H1 (cell line): ENCODE measurements at regions not wholly inside any gene's neighbourhood (a gene's known extent, or its start where the extent isn't known, plus 50 kb on each side); places are given as distances from the start of the nearest gene placed in this dataset.
A peak's percentile ranks its signal among the peaks of the same experiment; 100 is the strongest.

Source experiments
- CTCF ChIA-PET: fragments of 300-600 bp; sonication (Branson Sonifier 250); formaldehyde crosslinking; loops from one replicate; lab custom pipeline; 2021; ENCODE audit not compliant: partially characterized antibody; lab: Charles Lee
- POLR2A ChIA-PET: fragments of 300-600 bp; sonication (Branson Sonifier 250); formaldehyde crosslinking; loops from one replicate; lab custom pipeline; 2021; ENCODE audit warnings: inconsistent platforms; ENCODE audit not compliant: partially characterized antibody; lab: Charles Lee
- DNase-seq, 2 experiments: peaks; one replicate each; pipeline versions ENCODE4 v3.0.0 to v3.0.0-alpha.2; 2010 to 2022; ENCODE audit warnings: low spot score in 2 of 2, low read depth in 1 of 2, mixed read lengths in 1 of 2
- FAIRE-seq: peaks from 2 replicates; lab custom pipeline; 2011; peaks lifted over from hg19 to GRCh38; lab: Jason Lieb, UNC
- H2AFZ ChIP-seq: 2 replicates; pipeline ENCODE4 v1.8.1; 2012; ENCODE audit warnings: low read length, inconsistent platforms
- H2AK5ac ChIP-seq: 2 replicates; pipeline ENCODE4 v1.6.1; 2013; ENCODE audit warnings: low read depth, low read length
- H2BK120ac ChIP-seq: replicated peaks from 2 replicates; pipeline ENCODE3; 2013; ENCODE audit warnings: low read depth, low read length, inconsistent platforms
- H2BK12ac ChIP-seq: 2 replicates; pipeline ENCODE4 v1.6.1; 2013; ENCODE audit warnings: low read depth, low read length
- H2BK15ac ChIP-seq: 2 replicates; pipeline ENCODE4 v1.6.1; 2013; ENCODE audit warnings: low read length
- H2BK20ac ChIP-seq: 2 replicates; pipeline ENCODE4 v1.6.1; 2013; ENCODE audit warnings: low read length
- H2BK5ac ChIP-seq: 2 replicates; pipeline ENCODE4 v1.6.1; 2013; ENCODE audit warnings: low read depth, low read length
- H3K14ac ChIP-seq: 2 replicates; pipeline ENCODE4 v1.6.1; 2013; ENCODE audit warnings: inconsistent platforms; ENCODE audit not compliant: insufficient read length
- H3K18ac ChIP-seq: 2 replicates; pipeline ENCODE4 v1.6.1; 2013; ENCODE audit warnings: low read length; ENCODE audit errors: extremely low read depth
- H3K23ac ChIP-seq: 2 replicates; pipeline ENCODE4 v1.6.1; 2013; ENCODE audit warnings: inconsistent platforms; ENCODE audit not compliant: insufficient read length
- H3K23me2 ChIP-seq: 2 replicates; pipeline ENCODE4 v1.6.1; 2013; ENCODE audit warnings: low read depth, low read length
- H3K27ac ChIP-seq: 2 replicates; pipeline ENCODE4 v1.6.1; 2011; ENCODE audit warnings: low read depth, low read length, inconsistent platforms
- H3K27me3 ChIP-seq, 4 experiments: replicated peaks in 1 of 4; 1 replicate in 1 of 4; 2 replicates in 3 of 4; pipeline versions ENCODE4 v1.6.1 to v1.8.1; 2011 to 2013; ENCODE audit warnings: low read length in 3 of 4, mild to moderate bottlenecking in 3 of 4, inconsistent platforms in 2 of 4, mixed read lengths in 2 of 4, moderate library complexity in 1 of 4; ENCODE audit not compliant: control insufficient read depth in 3 of 4, insufficient read depth in 3 of 4; ENCODE audit errors: extremely low read depth in 1 of 4
- H3K36me3 ChIP-seq, 4 experiments: 2 replicates each; pipeline versions ENCODE4 v1.6.1 to v1.8.1; 2011 to 2013; ENCODE audit warnings: mild to moderate bottlenecking in 4 of 4, low read length in 3 of 4, moderate library complexity in 2 of 4, control low read depth in 1 of 4, inconsistent platforms in 1 of 4; ENCODE audit not compliant: insufficient read depth in 4 of 4, control insufficient read depth in 2 of 4
- H3K4ac ChIP-seq: replicated peaks from 2 replicates; pipeline ENCODE3; 2013; ENCODE audit warnings: low read length, low read depth, mixed read lengths, inconsistent platforms; ENCODE audit not compliant: insufficient read length
- H3K4me1 ChIP-seq, 4 experiments: replicated peaks in 1 of 4; 1 replicate in 1 of 4; 2 replicates in 3 of 4; pipeline versions ENCODE4 v1.6.1 to v1.8.1; 2011 to 2013; ENCODE audit warnings: low read length in 3 of 4, inconsistent platforms in 2 of 4, mixed read lengths in 1 of 4; ENCODE audit not compliant: insufficient read depth in 4 of 4, control insufficient read depth in 3 of 4
- H3K4me2 ChIP-seq, 2 experiments: 2 replicates each; pipeline versions ENCODE4 v1.6.1 to v1.8.1; 2011 to 2013; ENCODE audit warnings: low read depth in 2 of 2, low read length in 2 of 2, control low read depth in 1 of 2, inconsistent platforms in 1 of 2, mild to moderate bottlenecking in 1 of 2; ENCODE audit not compliant: insufficient read depth in 1 of 2
- H3K4me3 ChIP-seq, 4 experiments: fragments of 200-600, 300-600 bp in 1 of 4; sonication (generic), shearing (Covaris generic), sonication (Bioruptor Twin) in 1 of 4; 2 replicates each; pipeline versions ENCODE4 v1.5.1 to v1.8.1; 2011 to 2016; ENCODE audit warnings: low read length in 4 of 4, low read depth in 3 of 4, control low read depth in 2 of 4, inconsistent platforms in 2 of 4, mild to moderate bottlenecking in 2 of 4, mixed read lengths in 1 of 4, moderate library complexity in 1 of 4; ENCODE audit not compliant: insufficient read depth in 2 of 4; ENCODE audit errors: extremely low read depth in 1 of 4
- H3K56ac ChIP-seq: replicated peaks from 2 replicates; pipeline ENCODE3; 2013; ENCODE audit warnings: low read depth, mild to moderate bottlenecking, mixed read lengths, low read length, inconsistent platforms; ENCODE audit not compliant: insufficient read length
- H3K79me1 ChIP-seq: 2 replicates; pipeline ENCODE4 v1.6.1; 2013; ENCODE audit warnings: low read depth, low read length, control low read depth
- H3K79me2 ChIP-seq, 2 experiments: 2 replicates each; pipeline versions ENCODE4 v1.6.1 to v1.8.1; 2012 to 2013; ENCODE audit warnings: low read length in 2 of 2, mild to moderate bottlenecking in 2 of 2, inconsistent platforms in 1 of 2; ENCODE audit not compliant: insufficient read depth in 2 of 2, control insufficient read depth in 1 of 2
- H3K9ac ChIP-seq, 4 experiments: replicated peaks in 1 of 4; 1 replicate in 1 of 4; 2 replicates in 3 of 4; pipeline versions ENCODE4 v1.6.1 to v1.8.1; 2011 to 2013; ENCODE audit warnings: low read depth in 3 of 4, low read length in 3 of 4, control low read depth in 2 of 4, mild to moderate bottlenecking in 2 of 4, moderate library complexity in 2 of 4, inconsistent platforms in 1 of 4; ENCODE audit errors: extremely low read depth in 1 of 4
- H3K9me3 ChIP-seq, 2 experiments: 2 replicates each; pipeline versions ENCODE4 v1.6.1 to v1.8.1; 2012 to 2013; ENCODE audit warnings: mild to moderate bottlenecking in 2 of 2, moderate library complexity in 2 of 2, control low read depth in 1 of 2, inconsistent platforms in 1 of 2, low read depth in 1 of 2, low read length in 1 of 2, mixed read lengths in 1 of 2; ENCODE audit not compliant: insufficient read depth in 2 of 2
- H4K20me1 ChIP-seq, 2 experiments: replicated peaks in 1 of 2; 2 replicates each; pipeline versions ENCODE3 to v1.8.1; 2011 to 2013; ENCODE audit warnings: inconsistent platforms in 2 of 2, low read length in 2 of 2, mild to moderate bottlenecking in 1 of 2; ENCODE audit not compliant: insufficient read depth in 2 of 2, control insufficient read depth in 1 of 2
- H4K5ac ChIP-seq: 2 replicates; pipeline ENCODE4 v1.6.1; 2013; ENCODE audit warnings: low read length, low read depth, mixed read lengths, inconsistent platforms; ENCODE audit not compliant: insufficient read length
- H4K8ac ChIP-seq: 2 replicates; pipeline ENCODE4 v1.8.0; 2013; ENCODE audit warnings: mild to moderate bottlenecking, moderate library complexity, low read length, inconsistent platforms; ENCODE audit not compliant: insufficient read depth; ENCODE audit errors: extremely low read depth
- H4K91ac ChIP-seq: replicated peaks from 2 replicates; pipeline ENCODE3; 2013; ENCODE audit warnings: low read length, mixed read lengths, inconsistent platforms; ENCODE audit not compliant: insufficient read length
- ATF2 ChIP-seq: IDR thresholded peaks from 2 replicates; pipeline ENCODE4 v1.6.1; 2012; ENCODE audit warnings: low read length, inconsistent platforms
- CEBPB ChIP-seq: IDR thresholded peaks from 2 replicates; pipeline ENCODE4 v1.6.1; 2012; ENCODE audit warnings: low read depth, low read length
- CHD2 ChIP-seq: IDR thresholded peaks from 2 replicates; pipeline ENCODE4 v1.6.1; 2012; ENCODE audit warnings: low read length, improper control_type of control experiment
- E2F6 ChIP-seq: IDR thresholded peaks from 2 replicates; pipeline ENCODE4 v1.6.1; 2012; ENCODE audit warnings: inconsistent platforms
- KDM5A ChIP-seq: fragments of 200-600 bp; IDR thresholded peaks from 2 replicates; pipeline ENCODE4 v1.7.1; 2012; ENCODE audit warnings: mild to moderate bottlenecking, low read length, inconsistent platforms, mixed read lengths
- POLR2A ChIP-seq, 2 experiments: IDR thresholded peaks; 1 replicate in 1 of 2; 2 replicates in 1 of 2; pipeline ENCODE4 v1.6.1; 2011; ENCODE audit warnings: low read depth in 2 of 2, low read length in 2 of 2, mild to moderate bottlenecking in 2 of 2; ENCODE audit errors: control extremely low read depth in 1 of 2
- SP2 ChIP-seq: IDR thresholded peaks from 2 replicates; pipeline ENCODE4 v1.6.1; 2012; ENCODE audit warnings: mild to moderate bottlenecking, low read length, inconsistent platforms
- TBP ChIP-seq: IDR thresholded peaks from 2 replicates; pipeline ENCODE4 v1.6.1; 2011; ENCODE audit warnings: low read depth, low read length, improper control_type of control experiment
- USF2 ChIP-seq: IDR thresholded peaks from 2 replicates; pipeline ENCODE4 v1.6.1; 2011; ENCODE audit warnings: low read length, improper control_type of control experiment
- WGBS, 2 experiments: shearing (Covaris generic) in 1 of 2; methylation state at CpG; one replicate each; pipeline versions ENCODE4 v1.1.6 to v1.1.7; 2013 to 2015; ENCODE audit warnings: low lambda C conversion rate in 2 of 2, mixed read lengths in 2 of 2, inconsistent platforms in 1 of 2, low coverage in 1 of 2, missing lambda C conversion rate in 1 of 2; ENCODE audit not compliant: insufficient replicate concordance in 2 of 2, insufficient coverage in 1 of 2, insufficient read length in 1 of 2; ENCODE audit errors: extremely low coverage in 1 of 2, missing lambda C conversion rate in 1 of 2; 5-methylcytosine and 5-hydroxymethylcytosine counted together

- Histone ChIP-seq H3K27me3 (no peaks in the 10 kb centered on the region; a peak in 1 of 7 replicates), H3K14ac (no peak overlapping the region), H3K4ac (no peak overlapping the region), H3K23me2 (no peaks in the 10 kb centered on the region), H3K56ac (no peak overlapping the region), H3K79me1 (no peaks in the 10 kb centered on the region), H3K79me2 (no peaks in the 10 kb centered on the region), H3K9ac (no peak overlapping the region), H3K4me1 (peaks cover 5 to 25% (median 11%) of the 10 kb centered on the region in 4 experiments), H2BK5ac (no peak overlapping the region), H2AFZ (no peak overlapping the region), H2AK5ac (no peak overlapping the region), H4K91ac (no peak overlapping the region), H3K18ac (no peak overlapping the region), H3K9me3 (no peaks in the 10 kb centered on the region), H2BK12ac (no peak overlapping the region), H4K5ac (no peak overlapping the region), H2BK120ac (no peak overlapping the region), H2BK20ac (no peak overlapping the region), H3K23ac (no peak overlapping the region), H3K36me3 (no peaks in the 10 kb centered on the region), H4K8ac (peak overlapping the region; percentile 5; the same call in 1 of the 2 replicates), H4K20me1 (no peaks in the 10 kb centered on the region), H2BK15ac (no peak overlapping the region), H3K4me3 (no peak overlapping the region), H3K27ac (no peak overlapping the region), H3K4me2 (no peak overlapping the region)
- DNase-seq (no peak), FAIRE-seq (no peak)
- POLR2A ChIA-PET, result no interaction called here
- CTCF ChIA-PET, result interaction anchor here (1.0 kb wide), 1 partner anchor 21 kb away, joined by 3 read pairs; no protein-coding TSS in a partner anchor
- 95% methylated on average over 17 of the region's 25 CpGs; no CpG with 5 or more reads in 1 of the 2 experiments for whole genome bisulfite sequencing, 2 experiments
- TF ChIP-seq SP2 (no peak), CEBPB (no peak), POLR2A (IDR thresholded peaks at IDR 0.05; ENCODE audit: control extremely low read depth in 1 of 2, low read depth in 2 of 2, low read length in 2 of 2) (no peak), TBP (no peak), ATF2 (no peak), USF2 (no peak), E2F6 (no peak), CHD2 (no peak), KDM5A (no peak)
These were observed 90.2 kb downstream of the DACT2 start for GRCh38 chr6:168229368-168229752.
